ENCODE measurements at regions not wholly inside any gene's neighbourhood (a gene's known extent, or its start where the extent isn't known, plus 50 kb on each side); places are given as distances from the start of the nearest gene placed in this dataset.

DNA sequence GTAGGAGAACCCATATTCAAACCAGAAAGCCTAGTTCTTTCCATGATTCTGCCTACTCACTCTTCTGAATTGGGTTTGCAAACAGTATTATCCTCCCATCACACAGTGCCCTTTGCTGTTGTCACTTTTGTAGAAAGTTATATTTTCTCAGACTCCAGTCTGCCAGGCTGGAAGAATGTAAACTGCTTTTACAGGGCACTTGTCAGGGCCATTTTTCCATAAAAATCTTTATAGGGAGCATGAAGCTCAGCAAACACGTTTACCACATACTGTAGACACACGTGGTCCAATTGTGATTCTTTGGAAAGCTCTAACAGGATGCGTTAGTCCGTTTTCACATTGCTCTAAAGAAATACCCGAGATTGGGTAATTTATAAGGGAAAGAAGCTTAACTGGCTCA, 204.0 kb downstream of the KCNN2 start:
- TF ChIP-seq, protein P1, sequence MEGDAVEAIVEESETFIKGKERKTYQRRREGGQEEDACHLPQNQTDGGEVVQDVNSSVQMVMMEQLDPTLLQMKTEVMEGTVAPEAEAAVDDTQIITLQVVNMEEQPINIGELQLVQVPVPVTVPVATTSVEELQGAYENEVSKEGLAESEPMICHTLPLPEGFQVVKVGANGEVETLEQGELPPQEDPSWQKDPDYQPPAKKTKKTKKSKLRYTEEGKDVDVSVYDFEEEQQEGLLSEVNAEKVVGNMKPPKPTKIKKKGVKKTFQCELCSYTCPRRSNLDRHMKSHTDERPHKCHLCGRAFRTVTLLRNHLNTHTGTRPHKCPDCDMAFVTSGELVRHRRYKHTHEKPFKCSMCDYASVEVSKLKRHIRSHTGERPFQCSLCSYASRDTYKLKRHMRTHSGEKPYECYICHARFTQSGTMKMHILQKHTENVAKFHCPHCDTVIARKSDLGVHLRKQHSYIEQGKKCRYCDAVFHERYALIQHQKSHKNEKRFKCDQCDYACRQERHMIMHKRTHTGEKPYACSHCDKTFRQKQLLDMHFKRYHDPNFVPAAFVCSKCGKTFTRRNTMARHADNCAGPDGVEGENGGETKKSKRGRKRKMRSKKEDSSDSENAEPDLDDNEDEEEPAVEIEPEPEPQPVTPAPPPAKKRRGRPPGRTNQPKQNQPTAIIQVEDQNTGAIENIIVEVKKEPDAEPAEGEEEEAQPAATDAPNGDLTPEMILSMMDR (conservative IDR thresholded peaks at IDR 0.05 in 1 of 2, IDR thresholded peaks at IDR 0.05 in 1 of 2; ENCODE audit: extremely low read depth in 1 of 2, insufficient read depth in 1 of 2, low read depth in 1 of 2, low read length in 2 of 2), result no peak
- TF ChIP-seq EZH2 (IDR thresholded peaks at IDR 0.05; ENCODE audit: borderline replicate concordance, low read length), result no peak
